GM12878 (cell line): ENCODE measurements at regions not wholly inside any gene's neighbourhood (a gene's known extent, or its start where the extent isn't known, plus 50 kb on each side); places are given as distances from the start of the nearest gene placed in this dataset.
"Not testable (repeated sequence)": the region's sequence is repeated elsewhere in the genome, so short reads cannot be mapped to it uniquely, and the experiment has no call there.

Experiments used
- CTCF ChIP-seq, 3 experiments: IDR thresholded peaks in 2 of 3; conservative IDR thresholded peaks in 1 of 3; 2 replicates each; pipeline ENCODE4 v1.5.1; 2011; ENCODE audit warnings: low read depth in 3 of 3, low read length in 3 of 3, mild to moderate bottlenecking in 3 of 3, control low read depth in 2 of 3, moderate library complexity in 2 of 3, inconsistent platforms in 1 of 3, mixed read lengths in 1 of 3; ENCODE audit not compliant: control insufficient read depth in 2 of 3, insufficient read depth in 1 of 3; ENCODE audit errors: extremely low read depth in 1 of 3
- RAD21 ChIP-seq: IDR thresholded peaks from 2 replicates; pipeline ENCODE4 v1.6.1; 2011; ENCODE audit warnings: mild to moderate bottlenecking, low read depth, low read length, moderate library complexity; ENCODE audit not compliant: insufficient read depth
- ZZZ3 ChIP-seq: IDR thresholded peaks from 2 replicates; pipeline ENCODE4 v1.6.1; 2011; ENCODE audit warnings: low read depth; ENCODE audit not compliant: control insufficient read depth, insufficient read length
- TF ChIP-seq, protein P1 (sequence below): IDR thresholded peaks from 2 replicates; pipeline ENCODE4 v1.6.1; 2012; ENCODE audit warnings: low read depth, low read length, improper control_type of control experiment
- TF ChIP-seq, protein P2 (sequence below): IDR thresholded peaks from 2 replicates; pipeline ENCODE4 v1.6.1; 2011; ENCODE audit warnings: low read depth, mild to moderate bottlenecking, low read length, moderate library complexity, borderline replicate concordance; ENCODE audit errors: extremely low read depth

DNA sequence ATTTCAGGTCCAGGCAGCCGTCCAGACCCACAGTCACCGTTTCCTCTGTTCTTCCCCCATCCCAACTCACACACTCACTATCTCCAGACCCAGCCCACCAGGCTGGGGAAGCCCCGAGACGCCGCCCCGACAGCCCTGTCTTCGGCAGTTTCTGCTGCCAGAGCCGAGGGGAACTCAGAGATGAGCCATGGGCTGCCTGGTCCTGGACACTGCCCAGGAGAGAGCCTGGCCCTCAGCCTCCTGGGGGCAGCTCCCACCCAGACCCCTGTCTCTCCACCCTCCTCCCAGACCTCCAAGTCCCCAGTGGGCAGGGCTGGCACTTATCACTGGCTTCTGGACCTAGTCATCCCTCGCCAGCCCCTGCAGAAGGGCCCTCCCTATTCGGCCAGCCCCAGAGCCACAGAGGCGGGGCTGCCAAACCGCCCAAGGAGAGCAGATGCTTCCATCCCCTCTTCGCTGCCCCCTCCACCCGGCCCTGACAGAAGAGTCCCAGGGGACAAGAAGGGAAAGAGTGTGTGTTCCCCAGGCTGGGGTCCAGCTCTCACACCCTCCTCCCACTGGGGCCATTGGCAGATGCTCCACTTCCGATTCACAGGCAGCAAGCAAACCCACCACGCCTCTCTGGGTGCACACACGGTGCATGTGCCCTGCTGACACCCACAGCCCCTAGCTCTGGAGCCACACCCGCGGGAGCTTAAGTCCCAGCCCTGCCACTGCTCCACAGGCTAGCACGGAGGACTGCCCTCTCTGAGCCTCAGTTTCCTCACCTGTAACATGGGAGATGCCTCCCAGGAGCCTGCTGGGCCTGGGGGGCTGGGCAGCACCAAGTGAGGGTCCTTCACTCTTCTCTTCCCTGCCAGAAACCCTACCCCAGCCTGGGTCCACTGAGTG, 186.4 kb downstream of the TBC1D2B start:
- TF ChIP-seq, protein P1, sequence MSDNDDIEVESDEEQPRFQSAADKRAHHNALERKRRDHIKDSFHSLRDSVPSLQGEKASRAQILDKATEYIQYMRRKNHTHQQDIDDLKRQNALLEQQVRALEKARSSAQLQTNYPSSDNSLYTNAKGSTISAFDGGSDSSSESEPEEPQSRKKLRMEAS = not testable (repeated sequence)
- not testable (repeated sequence) for TF ChIP-seq CTCF (IDR thresholded peaks at IDR 0.05 in 2 of 3, conservative IDR thresholded peaks at IDR 0.05 in 1 of 3; ENCODE audit: control insufficient read depth in 2 of 3, extremely low read depth in 1 of 3, insufficient read depth in 1 of 3, low read depth in 3 of 3, low read length in 3 of 3); ZZZ3; RAD21
- TF ChIP-seq, protein P2, sequence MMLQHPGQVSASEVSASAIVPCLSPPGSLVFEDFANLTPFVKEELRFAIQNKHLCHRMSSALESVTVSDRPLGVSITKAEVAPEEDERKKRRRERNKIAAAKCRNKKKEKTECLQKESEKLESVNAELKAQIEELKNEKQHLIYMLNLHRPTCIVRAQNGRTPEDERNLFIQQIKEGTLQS = not testable (repeated sequence)
